D721Med (cell line): ENCODE measurements at regions not wholly inside any gene's neighbourhood (a gene's known extent, or its start where the extent isn't known, plus 50 kb on each side); places are given as distances from the start of the nearest gene placed in this dataset.

Source experiments
- DNase-seq: peaks from one replicate; pipeline ENCODE4 v3.0.0; 2011; ENCODE audit warnings: low spot score; ENCODE audit not compliant: insufficient read length
- FAIRE-seq: peaks from 2 replicates; lab custom pipeline; 2011; peaks lifted over from hg19 to GRCh38; lab: Jason Lieb, UNC
- CTCF ChIP-seq: IDR thresholded peaks from 2 replicates; pipeline ENCODE4 v1.5.1; 2012; ENCODE audit warnings: mild to moderate bottlenecking, control low read depth; ENCODE audit not compliant: insufficient read depth; ENCODE audit errors: missing control alignments

DNA sequence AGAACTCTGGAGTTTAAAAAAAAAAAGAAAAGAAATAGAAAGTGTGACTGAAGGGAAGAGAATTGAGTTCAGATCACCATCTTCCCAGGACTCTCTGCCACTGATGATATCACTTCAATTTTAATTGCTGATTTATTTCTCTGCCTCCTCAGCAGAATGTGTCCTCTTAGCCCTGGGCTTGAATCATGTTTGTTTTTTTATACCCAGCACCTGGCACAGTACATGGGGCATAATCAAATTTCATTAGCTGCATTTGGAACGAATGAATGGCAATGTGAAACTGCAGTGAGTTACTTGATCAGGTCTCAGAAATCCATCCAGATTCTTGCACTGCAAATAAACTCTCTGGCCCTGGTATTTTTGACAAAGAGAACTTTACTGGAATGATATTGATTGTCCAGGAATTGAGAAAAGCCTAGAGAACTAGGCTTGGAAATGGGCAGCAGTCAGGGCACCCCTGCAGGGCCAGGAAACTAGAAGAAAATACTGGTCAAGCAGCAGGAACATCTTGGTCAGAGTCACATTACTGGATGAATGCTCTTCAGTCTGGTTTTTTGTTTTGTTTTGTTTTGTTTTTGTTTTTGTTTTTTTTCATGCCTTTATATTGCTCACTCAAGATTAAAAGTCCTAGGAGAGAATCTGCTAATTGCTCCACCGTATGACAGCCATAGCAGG lies 103.8 kb upstream of the FAM78B start:
- FAIRE-seq (no peak), DNase-seq (no peak)
- TF ChIP-seq CTCF: no peak

- no peak for FAIRE-seq
- no peak for DNase-seq
- no peak for TF ChIP-seq CTCF
These were observed 104.3 kb upstream of the FAM78B start for GRCh38 chr1:166271151-166271538.

GRCh38 chr1:166272155-166272554 lies 105.4 kb upstream of the FAM78B start:
- DNase-seq (no peak), FAIRE-seq (no peak)
- TF ChIP-seq CTCF: no peak

GRCh38 chr1:166272851-166273250 lies 106.0 kb upstream of the FAM78B start:
- FAIRE-seq (no peak), DNase-seq (no peak)
- TF ChIP-seq CTCF: no peak

DNA sequence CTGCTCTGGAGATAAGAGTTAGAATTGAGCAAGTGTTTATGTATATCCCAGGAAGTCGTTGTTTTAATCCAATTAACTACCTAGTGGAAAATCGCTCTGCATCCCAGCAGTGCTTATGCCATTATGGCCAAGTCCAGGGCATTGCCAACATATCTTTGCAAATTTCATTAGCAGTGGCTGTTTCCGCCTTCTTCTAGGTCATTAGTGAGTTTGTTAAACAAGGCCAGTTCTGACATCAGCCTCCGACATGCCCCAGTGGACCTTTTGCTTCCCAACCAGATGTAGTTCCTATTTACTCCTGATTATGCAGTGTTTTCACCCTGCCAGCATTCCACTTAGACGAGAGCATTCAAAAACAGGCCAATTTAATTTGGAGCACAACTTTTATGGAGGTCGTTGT lies 106.8 kb upstream of the FAM78B start:
- DNase-seq (no peak), FAIRE-seq (no peak)
- no peak for TF ChIP-seq CTCF

- no peak for TF ChIP-seq CTCF
- FAIRE-seq (no peak), DNase-seq (no peak)
These were observed 115.8 kb upstream of the FAM78B start for GRCh38 chr1:166282391-166283137.

DNA sequence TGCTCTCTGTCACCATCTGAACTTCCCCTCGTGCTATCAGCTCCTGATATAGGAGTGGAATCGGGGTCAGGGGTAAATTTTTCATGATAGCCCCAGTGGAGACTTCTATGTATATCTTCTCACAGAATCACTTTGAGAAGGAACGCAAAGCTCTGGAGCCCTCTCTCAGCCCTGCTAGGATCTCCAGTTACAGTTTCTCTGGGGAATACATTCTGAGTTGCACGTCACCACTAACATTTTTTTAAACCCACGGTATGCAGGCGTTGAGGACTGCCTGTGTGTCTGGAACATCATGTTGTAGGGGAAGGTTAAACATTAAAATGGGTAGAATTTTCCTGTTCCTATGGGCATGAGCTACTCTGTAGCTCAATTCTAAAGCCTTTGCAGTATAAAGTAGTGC lies 116.4 kb upstream of the FAM78B start:
- FAIRE-seq (no peak), DNase-seq (no peak)
- TF ChIP-seq CTCF: no peak
